Hematopoietic multipotent progenitor cell treated with erythropoietin and hydrocortisone succinate and interleukin-3 and kit ligand, for 4 days (in vitro differentiated cells): ENCODE measurements at regions not wholly inside any gene's neighbourhood (a gene's known extent, or its start where the extent isn't known, plus 50 kb on each side); places are given as distances from the start of the nearest gene placed in this dataset.

Experiments used
- DNase-seq: peaks from one replicate; pipeline ENCODE4 v3.0.0-alpha.2; 2015

GRCh38 chr1:41308520-41308919 is 52.7 kb upstream of the FOXO6 start:
- DNase-seq, result peak; percentile 8

GRCh38 chr1:41305576-41306363 is 55.5 kb upstream of the FOXO6 start:
- peak; percentile 39 for DNase-seq

- no peak for DNase-seq
Observed at GRCh38 chr1:41296506-41296905, 54.4 kb upstream of the SCMH1 start.

- DNase-seq, result no peak
Observed at GRCh38 chr1:41294216-41294615, 52.1 kb upstream of the SCMH1 start.

GRCh38 chr1:41293779-41294178 is 51.7 kb upstream of the SCMH1 start:
- DNase-seq, result no peak
